ENCODE measurements at regions not wholly inside any gene's neighbourhood (a gene's known extent, or its start where the extent isn't known, plus 50 kb on each side); places are given as distances from the start of the nearest gene placed in this dataset.

DNA sequence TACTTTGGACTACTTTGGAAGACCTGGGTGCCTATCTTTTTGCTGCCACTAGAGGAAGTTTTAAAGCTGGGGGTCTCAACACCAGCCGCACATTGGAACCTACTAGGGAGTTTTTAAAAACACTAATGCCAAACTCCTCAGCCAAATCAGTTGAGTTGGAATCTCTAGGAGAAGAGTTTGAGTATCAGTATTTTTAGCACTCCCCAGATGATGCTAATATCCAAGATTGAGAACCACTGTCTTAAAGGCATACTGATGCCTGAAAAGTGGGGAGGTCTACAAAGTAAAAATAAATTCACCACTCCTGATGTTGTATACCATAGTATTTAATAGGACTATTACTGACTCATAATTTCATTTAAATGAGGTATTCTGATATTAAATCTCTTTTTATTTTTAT lies 62.9 kb upstream of the COL21A1 start:
- DNase-seq (ENCODE audit: low read depth) = no peak
- in situ Hi-C loops (cut with HindIII; ENCODE audit: low sequenced_read_pairs) = no loop called here
- no peak overlapping the region for H3K4me3 ChIP-seq (ENCODE audit: low read depth, low read length)
- no peak for TF ChIP-seq CTCF (IDR thresholded peaks at IDR 0.05; ENCODE audit: low read depth, low read length, missing control alignments)

DNA sequence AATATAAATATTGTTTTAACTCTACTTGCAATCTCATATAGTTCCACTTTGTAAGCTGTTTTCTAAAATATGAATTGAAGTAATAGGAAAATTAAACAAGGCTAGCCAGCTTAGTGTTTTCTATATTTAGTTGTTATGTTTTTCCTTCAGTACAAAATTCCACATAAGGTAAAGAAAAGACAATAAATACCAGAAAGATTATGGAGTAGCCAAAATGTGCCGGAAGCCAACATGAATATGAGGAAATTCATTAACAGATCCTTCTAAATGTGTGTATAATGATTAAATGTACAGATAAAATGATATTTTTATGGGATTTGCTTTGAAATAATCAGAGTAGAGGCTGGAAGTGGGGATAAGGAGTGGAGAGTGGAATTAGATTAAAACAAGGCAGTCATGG lies 52.5 kb upstream of the COL21A1 start:
- H3K4me3 ChIP-seq (ENCODE audit: low read depth, low read length) = no peak overlapping the region
- no peak for DNase-seq (ENCODE audit: low read depth)
- TF ChIP-seq CTCF (IDR thresholded peaks at IDR 0.05; ENCODE audit: low read depth, low read length, missing control alignments) = no peak
- in situ Hi-C loops (cut with HindIII; ENCODE audit: low sequenced_read_pairs) = no loop called here

DNA sequence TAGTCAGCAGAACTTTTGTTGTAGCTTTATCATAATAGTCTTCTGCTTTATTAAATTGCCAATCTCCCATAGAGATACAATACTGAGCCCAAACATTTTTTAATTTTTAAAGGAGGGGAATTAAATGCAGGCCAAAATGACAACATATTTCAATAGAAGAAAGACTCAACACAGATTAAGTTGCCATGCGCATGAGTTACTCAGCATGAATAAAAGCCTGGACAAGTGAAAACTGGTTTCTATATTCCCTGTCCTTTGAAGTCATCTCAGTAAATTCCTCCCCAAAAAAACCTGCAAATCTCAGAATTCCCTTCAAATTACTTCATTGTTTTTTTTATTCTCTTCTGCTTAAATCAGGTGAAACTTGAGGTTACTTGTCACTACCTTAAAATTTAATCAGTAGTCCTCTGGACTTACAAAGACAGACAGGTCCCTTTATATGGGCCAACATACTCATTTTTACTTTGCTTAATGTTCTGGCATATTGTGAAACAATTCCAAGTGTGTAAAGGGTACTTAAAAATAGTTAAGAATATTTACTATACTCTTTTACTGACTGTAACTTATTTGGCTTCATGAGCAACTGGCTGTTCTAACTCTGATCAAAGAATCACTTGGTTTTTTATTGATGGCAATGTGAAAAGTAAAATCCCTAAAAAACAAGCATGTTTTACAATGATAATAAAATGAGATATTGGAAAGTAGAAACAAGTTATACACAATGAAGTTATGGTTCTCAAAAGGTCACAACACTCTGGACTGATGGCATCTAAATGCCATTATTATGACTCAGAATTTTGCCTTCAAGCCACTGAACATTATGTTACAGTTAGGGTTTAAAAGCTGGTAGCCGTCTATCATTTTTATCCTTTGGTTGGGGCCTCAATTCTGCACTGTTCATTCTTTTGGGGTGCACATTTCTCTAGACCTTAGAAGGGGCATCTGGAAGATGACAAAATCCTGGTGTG lies 49.9 kb upstream of the COL21A1 start:
- in situ Hi-C loops (cut with HindIII; ENCODE audit: low sequenced_read_pairs) = no loop called here
- no peak for TF ChIP-seq CTCF (IDR thresholded peaks at IDR 0.05; ENCODE audit: low read depth, low read length, missing control alignments)
- H3K4me3 ChIP-seq (ENCODE audit: low read depth, low read length) = no peak overlapping the region
- no peak for DNase-seq (ENCODE audit: low read depth)

Measured in astrocyte of the cerebellum (primary cell).